ENCODE measurements at regions not wholly inside any gene's neighbourhood (a gene's known extent, or its start where the extent isn't known, plus 50 kb on each side); places are given as distances from the start of the nearest gene placed in this dataset.

DNA sequence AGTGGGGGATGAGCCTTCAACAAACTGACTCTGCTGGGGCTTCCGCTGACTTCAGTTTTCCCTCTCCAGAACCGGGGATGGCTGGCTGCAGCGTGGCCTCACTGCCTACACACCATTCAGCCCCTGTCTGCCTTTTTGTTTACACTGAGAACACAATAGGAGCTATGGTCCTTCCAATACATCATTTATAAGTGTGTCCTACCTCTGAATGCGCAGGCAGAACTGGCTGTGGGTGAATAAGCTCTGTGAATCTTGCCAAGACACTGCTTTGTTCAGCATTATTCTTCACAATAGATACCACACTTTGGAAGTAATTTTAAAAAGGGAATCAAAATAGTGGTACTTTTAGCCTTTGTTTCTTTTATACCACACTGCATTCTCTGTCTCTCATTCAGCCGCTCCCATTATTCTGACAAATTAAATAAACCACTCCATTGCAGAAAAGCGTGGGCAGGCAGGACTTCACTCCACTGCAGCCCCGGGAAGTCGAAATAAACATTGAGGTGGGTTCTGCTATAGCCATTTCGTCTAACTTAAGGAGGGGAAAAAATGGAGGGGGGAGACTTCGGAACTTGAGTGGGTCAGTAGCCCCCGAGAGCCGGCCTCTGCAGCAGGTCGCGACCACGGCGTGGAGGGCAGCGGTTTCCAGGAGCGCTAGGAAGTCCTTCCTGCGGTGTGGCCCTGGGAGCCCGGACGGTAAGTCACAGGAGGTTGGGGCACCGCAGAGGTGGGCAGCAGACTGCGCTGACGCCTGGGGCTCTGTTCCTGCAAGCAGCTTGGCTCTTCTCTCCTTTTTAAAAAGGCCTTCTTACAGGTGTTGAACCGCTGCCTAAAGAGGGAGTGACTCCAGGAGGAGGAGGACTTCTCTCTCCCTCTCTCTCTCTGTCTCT, 94.8 kb upstream of the SOX1 start:
- TF ChIP-seq CTCF (IDR thresholded peaks at IDR 0.05) (no peak), EP300 (IDR thresholded peaks at IDR 0.05) (no peak)

All from suprapubic skin (tissue), 3 donors.